Colonic mucosa (tissue), 4 donors: ENCODE measurements at regions not wholly inside any gene's neighbourhood (a gene's known extent, or its start where the extent isn't known, plus 50 kb on each side); places are given as distances from the start of the nearest gene placed in this dataset.

Experiments
- DNase-seq: peaks from one replicate; pipeline ENCODE4 v3.0.0-alpha.2; 2020
- H3K27ac ChIP-seq: fragments of 200-600 bp; one replicate; pipeline ENCODE4 v1.8.0; 2021
- H3K27me3 ChIP-seq: fragments of 200-600 bp; one replicate; pipeline ENCODE4 v1.8.0; 2021
- H3K36me3 ChIP-seq: fragments of 200-600 bp; one replicate; pipeline ENCODE4 v1.8.0; 2021
- H3K4me1 ChIP-seq: fragments of 200-600 bp; one replicate; pipeline ENCODE4 v1.8.0; 2021; ENCODE audit warnings: mild to moderate bottlenecking
- H3K4me3 ChIP-seq: fragments of 200-600 bp; one replicate; pipeline ENCODE4 v1.8.0; 2021
- H3K9ac ChIP-seq, 2 donors: one replicate each; pipeline ENCODE4 v1.7.0; 2013; ENCODE audit warnings: control low read depth in 2 of 2, low read depth in 2 of 2, low read length in 2 of 2
- H3K9me3 ChIP-seq: fragments of 200-600 bp; one replicate; pipeline ENCODE4 v1.8.0; 2021
- CTCF ChIP-seq: fragments of 200-600 bp; IDR thresholded peaks from one replicate; pipeline ENCODE4 v1.8.0; 2022; ENCODE audit warnings: antibody characterized with exemption, mild to moderate bottlenecking
- intact Hi-C: fragments of 100-400 bp; cut with DNase I; formaldehyde crosslinking; loops from one replicate; pipeline ENCODE4 v1.14.1; 2022
- donor health status: healthy.
- donor health status: DM: no; HTN: no; CAD: no.
- donor health status: DM: no; HTN: no; CAD: no.

GRCh38 chr5:6321078-6321477 lies 57.3 kb downstream of the MED10 start:
- no peak for TF ChIP-seq CTCF

GRCh38 chr5:6319116-6319515 lies 59.2 kb downstream of the MED10 start:
- DNase-seq, result no peak
- TF ChIP-seq CTCF, result no peak
- Histone ChIP-seq H3K4me3 (no peak overlapping the region), H3K27me3 (no peaks in the 10 kb centered on the region), H3K27ac (no peak overlapping the region), H3K36me3 (no peaks in the 10 kb centered on the region), H3K4me1 (no peaks in the 10 kb centered on the region), H3K9ac (no peak overlapping the region), H3K9me3 (no peaks in the 10 kb centered on the region)
- intact Hi-C loops, result no loop called here

More at GRCh38 chr5:6321078-6321477, 57.3 kb downstream of the MED10 start:
- H3K36me3 ChIP-seq, result no peaks in the 10 kb centered on the region
- H3K27me3 ChIP-seq, result no peaks in the 10 kb centered on the region
- intact Hi-C loops, result no loop called here
- H3K4me1 ChIP-seq, result no peaks in the 10 kb centered on the region
- no peaks in the 10 kb centered on the region for H3K9me3 ChIP-seq
- no peak overlapping the region for H3K4me3 ChIP-seq
- H3K27ac ChIP-seq, result no peak overlapping the region
- no peak for DNase-seq
- H3K9ac ChIP-seq, result no peak overlapping the region

- Histone ChIP-seq H3K9me3 (no peaks in the 10 kb centered on the region), H3K9ac (no peak overlapping the region), H3K4me3 (no peak overlapping the region), H3K27me3 (no peaks in the 10 kb centered on the region), H3K4me1 (no peaks in the 10 kb centered on the region), H3K27ac (no peak overlapping the region), H3K36me3 (no peaks in the 10 kb centered on the region)
- DNase-seq, result no peak
- intact Hi-C loops, result no loop called here
- no peak for TF ChIP-seq CTCF
Observed at GRCh38 chr5:6317116-6317798, 61.1 kb downstream of the MED10 start.

- intact Hi-C loops, result no loop called here
- no peak for TF ChIP-seq CTCF
- no peak overlapping the region for H3K9ac ChIP-seq
Observed at GRCh38 chr5:6315580-6315979, 62.8 kb downstream of the MED10 start.

GRCh38 chr5:6311568-6312501 lies 66.5 kb downstream of the MED10 start:
- intact Hi-C loops, result no loop called here
- no peaks in the 10 kb centered on the region for H3K36me3 ChIP-seq
- no peak for TF ChIP-seq CTCF

More at GRCh38 chr5:6315580-6315979, 62.8 kb downstream of the MED10 start:
- no peaks in the 10 kb centered on the region for H3K27me3 ChIP-seq
- no peak overlapping the region for H3K4me3 ChIP-seq
- H3K4me1 ChIP-seq, result no peaks in the 10 kb centered on the region
- DNase-seq, result no peak
- H3K9me3 ChIP-seq, result no peaks in the 10 kb centered on the region
- H3K36me3 ChIP-seq, result no peaks in the 10 kb centered on the region
- H3K27ac ChIP-seq, result no peak overlapping the region

More at GRCh38 chr5:6311568-6312501, 66.5 kb downstream of the MED10 start:
- DNase-seq, result no peak
- Histone ChIP-seq H3K27ac (no peak overlapping the region), H3K9me3 (no peaks in the 10 kb centered on the region), H3K9ac (no peak overlapping the region), H3K27me3 (no peaks in the 10 kb centered on the region), H3K4me3 (no peak overlapping the region), H3K4me1 (no peaks in the 10 kb centered on the region)
